Mesendoderm (in vitro differentiated cells): ENCODE measurements at regions not wholly inside any gene's neighbourhood (a gene's known extent, or its start where the extent isn't known, plus 50 kb on each side); places are given as distances from the start of the nearest gene placed in this dataset.

Source experiments
- DNase-seq: peaks from one replicate; pipeline ENCODE4 v3.0.0; 2013
- H2AK5ac ChIP-seq: 2 replicates; pipeline ENCODE4 v1.6.1; 2013; ENCODE audit warnings: low read length, inconsistent platforms
- H2BK120ac ChIP-seq: 2 replicates; pipeline ENCODE4 v1.6.1; 2013; ENCODE audit warnings: low read depth, mild to moderate bottlenecking, low read length, moderate library complexity, mixed read lengths
- H2BK15ac ChIP-seq: replicated peaks from 2 replicates; pipeline ENCODE4 v1.6.1; 2013; ENCODE audit warnings: low read depth, mild to moderate bottlenecking, moderate library complexity
- H2BK5ac ChIP-seq: 2 replicates; pipeline ENCODE4 v1.6.1; 2013; ENCODE audit warnings: low read length, inconsistent platforms
- H3K18ac ChIP-seq: 2 replicates; pipeline ENCODE4 v1.6.1; 2013; ENCODE audit warnings: mild to moderate bottlenecking, low read length, mixed read lengths
- H3K23ac ChIP-seq: one replicate; pipeline ENCODE4 v1.6.1; 2013; ENCODE audit warnings: low read length
- H3K27ac ChIP-seq: 2 replicates; pipeline ENCODE4 v1.5.1; 2013; ENCODE audit warnings: low read depth, mild to moderate bottlenecking, inconsistent platforms, low read length, moderate library complexity
- H3K27me3 ChIP-seq: 2 replicates; pipeline ENCODE4 v1.6.1; 2013; ENCODE audit warnings: low read length, control low read depth, mild to moderate bottlenecking, inconsistent platforms; ENCODE audit not compliant: insufficient read depth, poor library complexity
- H3K36me3 ChIP-seq: 2 replicates; pipeline ENCODE4 v1.6.1; 2013; ENCODE audit warnings: low read length, inconsistent platforms; ENCODE audit not compliant: control insufficient read depth, insufficient read depth
- H3K4ac ChIP-seq: one replicate; pipeline ENCODE4 v1.6.1; 2013; ENCODE audit warnings: low read depth, mild to moderate bottlenecking, low read length, moderate library complexity
- H3K4me1 ChIP-seq: 2 replicates; pipeline ENCODE4 v1.6.1; 2013; ENCODE audit warnings: low read depth, low read length, inconsistent platforms; ENCODE audit not compliant: control insufficient read depth
- H3K4me2 ChIP-seq: 2 replicates; pipeline ENCODE4 v1.6.1; 2013; ENCODE audit warnings: low read length
- H3K4me3 ChIP-seq: 2 replicates; pipeline ENCODE4 v1.5.1; 2013; ENCODE audit warnings: mild to moderate bottlenecking, low read length
- H3K56ac ChIP-seq: one replicate; pipeline ENCODE4 v1.6.1; 2013; ENCODE audit warnings: low read length
- H3K79me1 ChIP-seq: 2 replicates; pipeline ENCODE4 v1.6.1; 2013; ENCODE audit warnings: low read length, inconsistent platforms
- H3K79me2 ChIP-seq: 2 replicates; pipeline ENCODE4 v1.6.1; 2013; ENCODE audit warnings: mild to moderate bottlenecking, low read length; ENCODE audit not compliant: control insufficient read depth, insufficient read depth
- H3K9ac ChIP-seq: 2 replicates; pipeline ENCODE4 v1.6.1; 2013; ENCODE audit warnings: low read length, inconsistent platforms
- H4K5ac ChIP-seq: one replicate; pipeline ENCODE4 v1.6.1; 2013; ENCODE audit warnings: low read length
- H4K8ac ChIP-seq: one replicate; pipeline ENCODE4 v1.6.1; 2013; ENCODE audit warnings: low read depth, mild to moderate bottlenecking, control low read depth, low read length, moderate library complexity
- WGBS: extraction: QIAGEN DNeasy Blood & Tissue Kit; methylation state at CpG from one replicate; pipeline ENCODE4 v1.1.7; 2013; ENCODE audit warnings: low lambda C conversion rate, missing lambda C conversion rate; ENCODE audit not compliant: insufficient coverage; ENCODE audit errors: extremely low coverage; 5-methylcytosine and 5-hydroxymethylcytosine counted together

GRCh38 chr1:80163686-80164085 is 1157.2 kb upstream of the ADGRL4 start:
- Histone ChIP-seq H3K36me3 (no peaks in the 10 kb centered on the region), H3K79me1 (no peaks in the 10 kb centered on the region), H3K18ac (no peak overlapping the region), H3K4ac (no peak overlapping the region), H3K56ac (no peak overlapping the region), H3K23ac (no peak overlapping the region), H3K4me3 (no peak overlapping the region), H2BK15ac (no peak overlapping the region), H3K27ac (no peak overlapping the region), H3K4me1 (no peaks in the 10 kb centered on the region), H3K79me2 (no peaks in the 10 kb centered on the region), H3K4me2 (no peak overlapping the region), H3K9ac (no peak overlapping the region), H3K27me3 (no peaks in the 10 kb centered on the region), H4K5ac (no peak overlapping the region), H2BK120ac (no peak overlapping the region), H4K8ac (no peak overlapping the region), H2AK5ac (no peak overlapping the region), H2BK5ac (no peak overlapping the region)
- DNase-seq, result no peak
- WGBS, result no CpG with 5 or more reads among the region's 6 CpGs

- H3K4ac ChIP-seq, result no peak overlapping the region
- H3K79me1 ChIP-seq, result no peaks in the 10 kb centered on the region
- no peak overlapping the region for H3K4me2 ChIP-seq
- no peak overlapping the region for H3K9ac ChIP-seq
- H4K8ac ChIP-seq, result no peak overlapping the region
- H3K23ac ChIP-seq, result no peak overlapping the region
- H3K18ac ChIP-seq, result no peak overlapping the region
- no peak overlapping the region for H3K27ac ChIP-seq
- H2BK5ac ChIP-seq, result no peak overlapping the region
- H3K4me3 ChIP-seq, result no peak overlapping the region
- no peaks in the 10 kb centered on the region for H3K36me3 ChIP-seq
- no peak overlapping the region for H4K5ac ChIP-seq
- no peaks in the 10 kb centered on the region for H3K4me1 ChIP-seq
- DNase-seq, result no peak
- no peak overlapping the region for H2BK120ac ChIP-seq
- no peaks in the 10 kb centered on the region for H3K79me2 ChIP-seq
- H3K27me3 ChIP-seq, result no peaks in the 10 kb centered on the region
- no peak overlapping the region for H2AK5ac ChIP-seq
- no peak overlapping the region for H3K56ac ChIP-seq
- WGBS, result no CpG with 5 or more reads among the region's 2 CpGs
- H2BK15ac ChIP-seq, result no peak overlapping the region
Measured at GRCh38 chr1:80158771-80159170, 1152.2 kb upstream of the ADGRL4 start.

GRCh38 chr1:80158266-80158665 is 1151.7 kb upstream of the ADGRL4 start:
- Histone ChIP-seq H3K27me3 (no peaks in the 10 kb centered on the region), H3K27ac (no peak overlapping the region), H3K79me1 (no peaks in the 10 kb centered on the region), H3K36me3 (no peaks in the 10 kb centered on the region), H2BK5ac (no peak overlapping the region), H3K23ac (no peak overlapping the region), H3K9ac (no peak overlapping the region), H2AK5ac (no peak overlapping the region), H3K56ac (no peak overlapping the region), H3K79me2 (no peaks in the 10 kb centered on the region), H2BK15ac (peak overlapping the region; percentile 57), H4K5ac (no peak overlapping the region), H3K4ac (no peak overlapping the region), H2BK120ac (no peak overlapping the region), H3K4me2 (no peak overlapping the region), H4K8ac (no peak overlapping the region), H3K18ac (no peak overlapping the region), H3K4me3 (no peak overlapping the region), H3K4me1 (no peaks in the 10 kb centered on the region)
- no peak for DNase-seq
- no CpG with 5 or more reads among the region's 4 CpGs for WGBS

GRCh38 chr1:80155371-80155770 is 1148.8 kb upstream of the ADGRL4 start:
- H3K36me3 ChIP-seq, result no peaks in the 10 kb centered on the region
- no CpG with 5 or more reads among the region's 2 CpGs for WGBS
- H3K9ac ChIP-seq, result no peak overlapping the region
- H2BK5ac ChIP-seq, result no peak overlapping the region
- peak; percentile 63 for DNase-seq
- no peaks in the 10 kb centered on the region for H3K27me3 ChIP-seq
- no peak overlapping the region for H4K8ac ChIP-seq
- no peak overlapping the region for H3K18ac ChIP-seq
- H3K4ac ChIP-seq, result no peak overlapping the region
- no peak overlapping the region for H3K56ac ChIP-seq
- H3K79me1 ChIP-seq, result no peaks in the 10 kb centered on the region
- H3K4me3 ChIP-seq, result no peak overlapping the region
- H3K4me2 ChIP-seq, result no peak overlapping the region
- H3K23ac ChIP-seq, result no peak overlapping the region
- no peak overlapping the region for H4K5ac ChIP-seq
- no peak overlapping the region for H3K27ac ChIP-seq
- H2BK120ac ChIP-seq, result no peak overlapping the region
- H3K4me1 ChIP-seq, result no peaks in the 10 kb centered on the region
- H3K79me2 ChIP-seq, result no peaks in the 10 kb centered on the region
- no peak overlapping the region for H2BK15ac ChIP-seq
- H2AK5ac ChIP-seq, result no peak overlapping the region

GRCh38 chr1:80154176-80154575 is 1147.6 kb upstream of the ADGRL4 start:
- no peak overlapping the region for H3K23ac ChIP-seq
- no peak overlapping the region for H4K5ac ChIP-seq
- WGBS, result no CpG with 5 or more reads among the region's 5 CpGs
- no peaks in the 10 kb centered on the region for H3K79me2 ChIP-seq
- H3K9ac ChIP-seq, result no peak overlapping the region
- no peak overlapping the region for H2AK5ac ChIP-seq
- no peak overlapping the region for H3K56ac ChIP-seq
- no peak overlapping the region for H3K4me3 ChIP-seq
- H3K27ac ChIP-seq, result no peak overlapping the region
- H2BK15ac ChIP-seq, result no peak overlapping the region
- no peak overlapping the region for H2BK120ac ChIP-seq
- H3K27me3 ChIP-seq, result no peaks in the 10 kb centered on the region
- no peak overlapping the region for H3K4ac ChIP-seq
- no peak overlapping the region for H3K4me2 ChIP-seq
- H4K8ac ChIP-seq, result no peak overlapping the region
- H3K18ac ChIP-seq, result no peak overlapping the region
- no peak for DNase-seq
- no peaks in the 10 kb centered on the region for H3K79me1 ChIP-seq
- no peaks in the 10 kb centered on the region for H3K36me3 ChIP-seq
- H2BK5ac ChIP-seq, result no peak overlapping the region
- H3K4me1 ChIP-seq, result no peaks in the 10 kb centered on the region

GRCh38 chr1:80153762-80154161 is 1147.2 kb upstream of the ADGRL4 start:
- Histone ChIP-seq H3K27me3 (no peaks in the 10 kb centered on the region), H4K8ac (no peak overlapping the region), H3K4ac (no peak overlapping the region), H3K9ac (no peak overlapping the region), H3K23ac (no peak overlapping the region), H3K27ac (no peak overlapping the region), H4K5ac (no peak overlapping the region), H3K18ac (no peak overlapping the region), H3K79me2 (no peaks in the 10 kb centered on the region), H3K4me2 (no peak overlapping the region), H2BK15ac (no peak overlapping the region), H2AK5ac (no peak overlapping the region), H3K79me1 (no peaks in the 10 kb centered on the region), H2BK120ac (no peak overlapping the region), H3K4me1 (no peaks in the 10 kb centered on the region), H3K4me3 (no peak overlapping the region), H3K56ac (no peak overlapping the region), H3K36me3 (no peaks in the 10 kb centered on the region), H2BK5ac (no peak overlapping the region)
- DNase-seq, result peak; percentile 29
- WGBS, result no CpG with 5 or more reads among the region's 4 CpGs
